Spleen (tissue), 7 donors: ENCODE measurements at regions not wholly inside any gene's neighbourhood (a gene's known extent, or its start where the extent isn't known, plus 50 kb on each side); places are given as distances from the start of the nearest gene placed in this dataset.
"Not testable (repeated sequence)": the region's sequence is repeated elsewhere in the genome, so short reads cannot be mapped to it uniquely, and the experiment has no call there.

Experiments
- POLR2A ChIP-seq, 3 donors: fragments of 450-650 bp; IDR thresholded peaks; one replicate each; pipeline ENCODE4 v1.5.1; 2017; ENCODE audit warnings: antibody characterized with exemption in 3 of 3, mild to moderate bottlenecking in 1 of 3
- TF ChIP-seq, protein P1 (sequence below), 11 experiments: fragments of 200-600 bp in 7 of 11; fragments of 450-650 bp in 4 of 11; sonication (generic) in 4 of 11; IDR thresholded peaks in 8 of 11; conservative IDR thresholded peaks in 3 of 11; 1 replicate in 7 of 11; 2 replicates in 4 of 11; pipeline versions ENCODE4 v1.4.0 to v1.8.0; 2016 to 2021; ENCODE audit warnings: antibody characterized with exemption in 11 of 11, inconsistent platforms in 4 of 11, mild to moderate bottlenecking in 1 of 11
- donor health status: DM: no; HTN: no; CAD: no; lungs with moderate emphysema.
- donor health status: DM: no; HTN: no; CAD: no.
- donor health status: DM: no; HTN: no; CAD: no.

DNA sequence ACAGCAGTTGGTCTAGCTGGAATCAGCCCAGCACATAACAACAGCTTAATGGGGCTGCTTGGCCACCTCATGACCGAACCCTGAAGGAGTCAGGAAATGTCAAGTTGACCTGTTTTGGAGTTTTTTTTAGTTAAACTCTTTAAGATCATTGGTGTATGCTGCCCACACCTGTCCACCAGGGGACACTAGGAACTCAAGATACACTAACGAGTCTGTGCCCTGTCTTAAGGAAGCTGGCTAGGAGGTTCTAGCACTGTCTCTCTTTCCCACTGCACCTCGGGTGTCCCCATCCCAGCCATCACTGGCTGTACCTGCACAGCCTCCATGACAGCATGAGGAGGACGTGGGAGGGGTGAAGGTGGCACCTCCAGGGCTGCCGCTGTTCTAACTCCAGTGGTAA is 279.6 kb upstream of the SOX1 start:
- TF ChIP-seq, protein P1, sequence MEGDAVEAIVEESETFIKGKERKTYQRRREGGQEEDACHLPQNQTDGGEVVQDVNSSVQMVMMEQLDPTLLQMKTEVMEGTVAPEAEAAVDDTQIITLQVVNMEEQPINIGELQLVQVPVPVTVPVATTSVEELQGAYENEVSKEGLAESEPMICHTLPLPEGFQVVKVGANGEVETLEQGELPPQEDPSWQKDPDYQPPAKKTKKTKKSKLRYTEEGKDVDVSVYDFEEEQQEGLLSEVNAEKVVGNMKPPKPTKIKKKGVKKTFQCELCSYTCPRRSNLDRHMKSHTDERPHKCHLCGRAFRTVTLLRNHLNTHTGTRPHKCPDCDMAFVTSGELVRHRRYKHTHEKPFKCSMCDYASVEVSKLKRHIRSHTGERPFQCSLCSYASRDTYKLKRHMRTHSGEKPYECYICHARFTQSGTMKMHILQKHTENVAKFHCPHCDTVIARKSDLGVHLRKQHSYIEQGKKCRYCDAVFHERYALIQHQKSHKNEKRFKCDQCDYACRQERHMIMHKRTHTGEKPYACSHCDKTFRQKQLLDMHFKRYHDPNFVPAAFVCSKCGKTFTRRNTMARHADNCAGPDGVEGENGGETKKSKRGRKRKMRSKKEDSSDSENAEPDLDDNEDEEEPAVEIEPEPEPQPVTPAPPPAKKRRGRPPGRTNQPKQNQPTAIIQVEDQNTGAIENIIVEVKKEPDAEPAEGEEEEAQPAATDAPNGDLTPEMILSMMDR (IDR thresholded peaks at IDR 0.05 in 8 of 11, conservative IDR thresholded peaks at IDR 0.05 in 3 of 11): not testable (repeated sequence)
- not testable (repeated sequence) for TF ChIP-seq POLR2A (IDR thresholded peaks at IDR 0.05)
